ENCODE measurements at regions not wholly inside any gene's neighbourhood (a gene's known extent, or its start where the extent isn't known, plus 50 kb on each side); places are given as distances from the start of the nearest gene placed in this dataset.
"Not testable (repeated sequence)": the region's sequence is repeated elsewhere in the genome, so short reads cannot be mapped to it uniquely, and the experiment has no call there.

DNA sequence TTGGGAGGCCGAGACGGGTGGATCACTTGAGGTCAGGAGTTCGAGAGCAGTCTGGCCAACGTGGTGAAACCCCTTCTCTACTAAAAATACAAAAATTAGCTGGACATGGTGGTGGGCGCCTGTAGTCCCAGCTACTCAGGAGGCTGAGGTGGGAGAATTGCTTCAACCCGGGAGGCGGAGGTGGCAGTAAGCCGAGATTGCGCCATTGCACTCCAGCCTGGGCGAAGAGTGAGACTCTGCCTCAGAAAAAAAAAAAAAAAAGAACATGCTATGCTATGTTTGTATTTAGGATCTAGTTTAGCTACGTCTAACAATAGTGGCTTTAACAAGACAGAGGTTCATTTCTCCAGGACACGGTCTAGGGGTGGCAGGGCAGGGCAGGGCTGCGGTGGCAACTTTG, 103.3 kb downstream of the TNFRSF13B start:
- TF ChIP-seq, protein P1, sequence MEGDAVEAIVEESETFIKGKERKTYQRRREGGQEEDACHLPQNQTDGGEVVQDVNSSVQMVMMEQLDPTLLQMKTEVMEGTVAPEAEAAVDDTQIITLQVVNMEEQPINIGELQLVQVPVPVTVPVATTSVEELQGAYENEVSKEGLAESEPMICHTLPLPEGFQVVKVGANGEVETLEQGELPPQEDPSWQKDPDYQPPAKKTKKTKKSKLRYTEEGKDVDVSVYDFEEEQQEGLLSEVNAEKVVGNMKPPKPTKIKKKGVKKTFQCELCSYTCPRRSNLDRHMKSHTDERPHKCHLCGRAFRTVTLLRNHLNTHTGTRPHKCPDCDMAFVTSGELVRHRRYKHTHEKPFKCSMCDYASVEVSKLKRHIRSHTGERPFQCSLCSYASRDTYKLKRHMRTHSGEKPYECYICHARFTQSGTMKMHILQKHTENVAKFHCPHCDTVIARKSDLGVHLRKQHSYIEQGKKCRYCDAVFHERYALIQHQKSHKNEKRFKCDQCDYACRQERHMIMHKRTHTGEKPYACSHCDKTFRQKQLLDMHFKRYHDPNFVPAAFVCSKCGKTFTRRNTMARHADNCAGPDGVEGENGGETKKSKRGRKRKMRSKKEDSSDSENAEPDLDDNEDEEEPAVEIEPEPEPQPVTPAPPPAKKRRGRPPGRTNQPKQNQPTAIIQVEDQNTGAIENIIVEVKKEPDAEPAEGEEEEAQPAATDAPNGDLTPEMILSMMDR (IDR thresholded peaks at IDR 0.05; ENCODE audit: low read depth, low read length, poor library complexity, severe bottlenecking) = not testable (repeated sequence)
- not testable (repeated sequence) for TF ChIP-seq EZH2phosphoT487 (IDR thresholded peaks at IDR 0.05; ENCODE audit: borderline replicate concordance, low read length)

Data from DOHH2 (cell line).